Neutrophil (primary cell): ENCODE measurements at regions not wholly inside any gene's neighbourhood (a gene's known extent, or its start where the extent isn't known, plus 50 kb on each side); places are given as distances from the start of the nearest gene placed in this dataset.

Experiments
- H3K27ac ChIP-seq: fragments of 200-600 bp; sonication (generic); 2 replicates; pipeline ENCODE4 v1.5.1; 2016; ENCODE audit warnings: mild to moderate bottlenecking, moderate library complexity
- H3K27me3 ChIP-seq: fragments of 200-600 bp; sonication (generic); 2 replicates; pipeline ENCODE4 v1.6.0; 2016; ENCODE audit warnings: mild to moderate bottlenecking
- H3K36me3 ChIP-seq: fragments of 200-600 bp; sonication (generic); 2 replicates; pipeline ENCODE4 v1.5.1; 2017
- H3K4me1 ChIP-seq, 2 experiments: fragments of 200-600 bp in 1 of 2; sonication (generic) in 1 of 2; 1 replicate in 1 of 2; 2 replicates in 1 of 2; pipeline versions ENCODE4 v1.5.1 to v1.6.1; 2013 to 2016; ENCODE audit warnings: low read depth in 1 of 2, low read length in 1 of 2, mild to moderate bottlenecking in 1 of 2, moderate library complexity in 1 of 2; ENCODE audit not compliant: control insufficient read depth in 1 of 2, insufficient read depth in 1 of 2
- H3K4me3 ChIP-seq, 2 experiments: fragments of 200-600 bp in 1 of 2; sonication (generic) in 1 of 2; 1 replicate in 1 of 2; 2 replicates in 1 of 2; pipeline ENCODE4 v1.5.1; 2013 to 2016; ENCODE audit warnings: low read depth in 1 of 2, low read length in 1 of 2, mild to moderate bottlenecking in 1 of 2, moderate library complexity in 1 of 2
- H3K9me3 ChIP-seq: fragments of 200-600 bp; sonication (generic); 2 replicates; pipeline ENCODE4 v1.5.1; 2016
- TF ChIP-seq, protein P1 (sequence below): fragments of 200-600 bp; sonication (generic); IDR thresholded peaks from 2 replicates; pipeline ENCODE4 v1.5.1; 2016; ENCODE audit warnings: antibody characterized with exemption

DNA sequence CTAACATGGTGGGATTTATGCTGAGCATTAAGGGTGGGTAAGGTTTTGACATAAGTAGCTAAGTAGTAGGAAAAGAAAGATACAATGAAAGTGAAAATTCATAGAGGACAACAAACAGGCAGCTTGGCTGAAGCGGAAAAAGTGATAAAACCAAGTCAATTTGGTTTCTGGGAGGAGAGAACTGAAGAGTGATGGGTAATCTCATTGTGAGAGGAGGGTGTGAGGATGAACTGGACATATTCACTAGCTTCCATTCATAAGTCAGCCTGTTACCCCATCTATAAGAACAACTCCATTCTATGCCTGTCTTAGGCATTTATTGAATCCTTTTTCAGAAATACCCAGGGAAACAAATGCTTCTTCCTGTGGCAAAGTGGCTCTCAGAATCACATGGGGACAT, 67.1 kb upstream of the BBX start:
- H3K9me3 ChIP-seq: no peaks in the 10 kb centered on the region
- no peaks in the 10 kb centered on the region for H3K36me3 ChIP-seq
- TF ChIP-seq, protein P1, sequence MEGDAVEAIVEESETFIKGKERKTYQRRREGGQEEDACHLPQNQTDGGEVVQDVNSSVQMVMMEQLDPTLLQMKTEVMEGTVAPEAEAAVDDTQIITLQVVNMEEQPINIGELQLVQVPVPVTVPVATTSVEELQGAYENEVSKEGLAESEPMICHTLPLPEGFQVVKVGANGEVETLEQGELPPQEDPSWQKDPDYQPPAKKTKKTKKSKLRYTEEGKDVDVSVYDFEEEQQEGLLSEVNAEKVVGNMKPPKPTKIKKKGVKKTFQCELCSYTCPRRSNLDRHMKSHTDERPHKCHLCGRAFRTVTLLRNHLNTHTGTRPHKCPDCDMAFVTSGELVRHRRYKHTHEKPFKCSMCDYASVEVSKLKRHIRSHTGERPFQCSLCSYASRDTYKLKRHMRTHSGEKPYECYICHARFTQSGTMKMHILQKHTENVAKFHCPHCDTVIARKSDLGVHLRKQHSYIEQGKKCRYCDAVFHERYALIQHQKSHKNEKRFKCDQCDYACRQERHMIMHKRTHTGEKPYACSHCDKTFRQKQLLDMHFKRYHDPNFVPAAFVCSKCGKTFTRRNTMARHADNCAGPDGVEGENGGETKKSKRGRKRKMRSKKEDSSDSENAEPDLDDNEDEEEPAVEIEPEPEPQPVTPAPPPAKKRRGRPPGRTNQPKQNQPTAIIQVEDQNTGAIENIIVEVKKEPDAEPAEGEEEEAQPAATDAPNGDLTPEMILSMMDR: no peak
- no peaks in the 10 kb centered on the region for H3K27me3 ChIP-seq
- H3K27ac ChIP-seq: no peak overlapping the region
- H3K4me1 ChIP-seq: no peaks in the 10 kb centered on the region
- H3K4me3 ChIP-seq: no peak overlapping the region

DNA sequence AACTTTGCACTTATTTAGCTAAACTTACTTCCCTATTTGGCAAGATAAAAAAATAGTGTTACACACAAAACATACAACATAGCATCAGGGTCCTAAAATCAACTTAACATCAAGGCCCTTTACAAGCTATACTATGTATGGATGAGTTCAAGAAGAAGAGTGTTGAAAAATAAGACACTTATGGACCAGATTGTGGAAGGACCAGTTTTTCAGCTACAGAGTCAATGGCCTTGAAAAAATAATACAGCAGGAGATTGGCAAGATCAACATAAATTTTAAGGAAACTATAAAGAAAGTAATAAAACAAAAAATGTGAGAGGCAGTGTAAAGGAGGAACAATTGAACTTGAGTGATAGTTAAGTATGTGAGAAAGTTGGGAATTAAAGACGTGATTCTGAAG, 66.3 kb upstream of the BBX start:
- H3K27ac ChIP-seq: no peak overlapping the region
- H3K4me1 ChIP-seq: no peaks in the 10 kb centered on the region
- H3K36me3 ChIP-seq: no peaks in the 10 kb centered on the region
- H3K9me3 ChIP-seq: no peaks in the 10 kb centered on the region
- no peak overlapping the region for H3K4me3 ChIP-seq
- TF ChIP-seq, protein P1: no peak
- H3K27me3 ChIP-seq: no peaks in the 10 kb centered on the region

DNA sequence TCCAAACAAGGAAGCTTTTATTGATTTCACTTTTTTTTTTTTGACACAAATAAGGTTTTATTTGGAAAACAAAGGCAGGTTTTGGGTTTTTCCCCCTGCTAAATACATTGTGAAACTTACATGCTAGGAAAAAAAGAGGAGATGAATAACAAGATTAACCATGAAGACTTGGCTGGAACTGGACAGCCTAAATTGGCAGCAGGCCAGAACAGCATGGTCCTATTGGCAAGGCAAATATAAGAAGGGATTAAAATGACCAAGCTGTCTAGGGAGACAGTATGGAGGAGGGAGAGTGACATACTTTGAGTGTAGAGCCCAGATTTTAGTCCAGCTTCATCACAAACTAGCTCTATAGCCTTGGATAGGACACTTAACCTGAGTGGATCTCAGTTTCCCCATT, 63.9 kb upstream of the BBX start:
- Histone ChIP-seq H3K4me1 (no peaks in the 10 kb centered on the region), H3K4me3 (no peak overlapping the region), H3K36me3 (no peaks in the 10 kb centered on the region), H3K9me3 (no peaks in the 10 kb centered on the region), H3K27me3 (no peaks in the 10 kb centered on the region), H3K27ac (no peak overlapping the region)
- TF ChIP-seq, protein P1: no peak

DNA sequence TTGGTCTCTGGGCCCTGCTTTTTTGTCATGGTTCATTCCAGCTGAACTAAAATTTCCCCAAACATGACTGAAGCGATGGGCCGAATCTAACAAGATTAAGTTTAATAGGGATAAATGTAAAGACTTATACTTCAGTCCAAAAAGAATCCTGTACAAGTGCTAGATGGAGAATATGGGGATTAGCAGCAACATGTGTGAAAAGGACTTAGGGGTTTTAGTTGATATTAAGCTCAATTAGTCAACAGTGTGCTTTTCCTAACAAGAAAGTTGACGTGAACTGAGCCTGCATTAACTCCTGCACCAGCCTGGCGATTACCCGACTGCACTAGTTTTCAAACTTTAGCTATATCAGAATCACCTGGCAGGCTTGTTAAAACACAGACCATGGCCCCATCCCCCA, 61.0 kb upstream of the BBX start:
- Histone ChIP-seq H3K36me3 (no peaks in the 10 kb centered on the region), H3K4me3 (no peak overlapping the region), H3K4me1 (no peaks in the 10 kb centered on the region), H3K9me3 (no peaks in the 10 kb centered on the region), H3K27me3 (no peaks in the 10 kb centered on the region), H3K27ac (no peak overlapping the region)
- TF ChIP-seq, protein P1: no peak

DNA sequence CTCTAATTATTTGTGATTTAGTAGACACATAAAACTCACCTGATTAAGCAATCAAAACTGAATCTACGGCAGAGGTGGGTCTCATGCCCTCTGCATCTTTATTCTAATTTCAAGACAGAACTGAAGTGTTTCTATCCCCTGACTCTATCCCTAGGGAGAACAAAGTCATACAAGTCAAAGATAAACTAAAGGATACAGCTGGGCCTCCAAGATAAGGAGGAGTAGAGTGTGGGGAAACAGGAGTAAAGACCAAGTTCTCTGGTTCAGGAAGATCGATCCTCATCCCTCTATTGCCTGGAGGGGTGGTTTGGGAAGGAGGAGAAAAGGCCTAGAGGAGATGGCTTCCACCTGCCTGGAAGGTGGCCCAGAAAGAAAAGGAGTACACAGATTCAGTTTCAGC, 58.7 kb upstream of the BBX start:
- H3K27ac ChIP-seq: no peak overlapping the region
- no peak overlapping the region for H3K4me3 ChIP-seq
- TF ChIP-seq, protein P1: no peak
- H3K9me3 ChIP-seq: no peaks in the 10 kb centered on the region
- no peaks in the 10 kb centered on the region for H3K27me3 ChIP-seq
- no peaks in the 10 kb centered on the region for H3K36me3 ChIP-seq
- H3K4me1 ChIP-seq: no peaks in the 10 kb centered on the region

DNA sequence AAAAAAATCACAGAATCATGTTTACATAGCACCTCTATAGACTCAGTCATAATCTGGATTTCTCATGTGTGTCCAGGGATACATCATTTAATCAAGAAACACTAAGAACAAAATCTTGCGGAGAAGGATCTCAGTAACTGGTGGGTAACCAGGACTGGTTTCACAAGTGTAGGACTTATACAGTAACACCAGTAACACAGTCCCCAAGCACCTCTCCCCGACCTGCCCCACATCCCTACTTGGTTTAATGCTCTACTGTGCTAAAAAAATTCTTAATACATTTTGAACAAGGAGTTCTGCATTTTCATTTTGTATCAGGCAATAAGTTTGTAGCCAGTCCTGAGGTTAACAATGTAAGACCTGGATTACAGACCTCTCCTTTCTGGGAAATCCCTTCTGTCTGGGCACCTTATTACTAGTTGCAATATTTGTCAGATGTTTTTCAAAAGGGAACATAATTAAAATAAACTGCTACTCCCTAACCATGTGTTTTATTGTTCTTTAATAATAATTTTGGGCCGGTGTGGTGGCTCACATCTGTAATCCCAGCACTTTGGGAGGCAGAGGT, 57.6 kb upstream of the BBX start:
- H3K27me3 ChIP-seq: no peaks in the 10 kb centered on the region
- H3K4me3 ChIP-seq: no peak overlapping the region
- no peak overlapping the region for H3K27ac ChIP-seq
- no peaks in the 10 kb centered on the region for H3K9me3 ChIP-seq
- no peaks in the 10 kb centered on the region for H3K36me3 ChIP-seq
- H3K4me1 ChIP-seq: no peaks in the 10 kb centered on the region
- TF ChIP-seq, protein P1: no peak
